ENCODE measurements at regions not wholly inside any gene's neighbourhood (a gene's known extent, or its start where the extent isn't known, plus 50 kb on each side); places are given as distances from the start of the nearest gene placed in this dataset.

DNA sequence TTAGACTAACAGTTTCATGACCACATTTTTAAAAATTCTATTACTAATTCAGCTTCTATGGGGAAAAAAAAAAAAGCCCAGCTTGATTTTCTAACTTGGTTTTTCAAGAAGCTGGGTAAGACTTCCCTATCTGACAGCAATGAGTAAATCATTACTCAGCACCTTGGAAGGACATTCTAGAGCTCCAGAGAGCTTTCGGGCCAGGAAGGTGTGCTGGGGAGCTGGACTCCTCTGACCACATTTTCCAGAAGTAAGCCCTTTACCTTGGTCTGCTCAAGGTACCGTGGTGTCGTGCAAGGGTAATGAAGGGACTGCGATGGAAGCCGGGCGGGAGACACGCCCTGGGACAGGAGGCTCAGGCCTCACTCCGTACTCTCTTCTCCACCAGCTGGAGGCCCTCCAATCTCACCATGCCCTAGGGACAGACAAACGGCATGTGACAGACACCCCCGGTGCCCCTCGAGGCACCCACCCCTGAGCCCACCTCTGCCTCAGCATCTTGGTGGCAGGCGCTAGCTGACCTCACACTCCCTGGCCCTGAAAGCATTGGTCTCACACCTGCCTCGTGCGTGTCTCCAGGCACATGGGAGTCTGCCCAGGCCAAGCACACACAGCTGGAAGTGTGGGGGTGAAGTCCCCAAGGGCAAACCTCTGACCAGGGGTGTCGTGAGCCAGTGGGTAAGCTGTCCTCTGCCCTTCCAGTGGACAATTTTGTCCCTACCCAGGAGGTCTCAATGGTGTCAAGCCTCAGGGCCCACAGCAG, 152.1 kb downstream of the OAT start:
- no peaks in the 10 kb centered on the region for H4K20me1 ChIP-seq (ENCODE audit: insufficient read depth)
- H3K79me2 ChIP-seq (ENCODE audit: insufficient read depth, low read length) = no peaks in the 10 kb centered on the region
- POLR2A ChIA-PET = interaction anchor here (1.0 kb wide), 1 partner anchor 73 kb away, joined by 3 read pairs; no protein-coding TSS in a partner anchor
- no peaks in the 10 kb centered on the region for H3K27me3 ChIP-seq (ENCODE audit: insufficient read depth, low read length)
- RAD21 ChIA-PET (ENCODE audit: low non-redundant PET in 1 of 2, low total read pairs in 2 of 2, uncharacterized antibody in 2 of 2, unreplicated experiment in 2 of 2) = no interaction called here
- H3K9me3 ChIP-seq (ENCODE audit: control insufficient read depth in 1 of 2, insufficient read depth in 1 of 2, low read depth in 1 of 2, low read length in 2 of 2) = no peaks in the 10 kb centered on the region
- H3K36me3 ChIP-seq (ENCODE audit: control insufficient read depth in 1 of 2, insufficient read depth in 2 of 2, low read length in 2 of 2) = no peaks in the 10 kb centered on the region
- intact Hi-C loops (cut with micrococcal nuclease) = no loop called here
- H3K4me3 ChIP-seq (replicated peaks in 1 of 2; ENCODE audit: low read depth in 1 of 2, low read length in 2 of 2) = no peak overlapping the region
- CTCF ChIA-PET = no interaction called here
- no peak overlapping the region for H3K9ac ChIP-seq (ENCODE audit: low read length)
- peaks cover 0 to 3% of the 10 kb centered on the region in 2 experiments; a peak in 1 of 4 replicates for H3K4me1 ChIP-seq (ENCODE audit: control insufficient read depth in 1 of 2, insufficient read depth in 2 of 2, low read length in 2 of 2)
- ATAC-seq (no peak), DNase-seq (ENCODE audit: low read depth, low spot score) (no peak)
- H2AFZ ChIP-seq (ENCODE audit: low read depth, low read length, poor library complexity, severe bottlenecking) = no peak overlapping the region
- TF ChIP-seq EZH2phosphoT487 (IDR thresholded peaks at IDR 0.05; ENCODE audit: borderline replicate concordance) = no peak
- no peak overlapping the region for H3K4me2 ChIP-seq (ENCODE audit: low read length)
- H3K27ac ChIP-seq (ENCODE audit: low read depth, low read length) = no peak overlapping the region
- no peaks in the 10 kb centered on the region for H3K9me2 ChIP-seq (ENCODE audit: insufficient read depth)
- no TSS peak for BruUV-seq (replicated peaks)

DNA sequence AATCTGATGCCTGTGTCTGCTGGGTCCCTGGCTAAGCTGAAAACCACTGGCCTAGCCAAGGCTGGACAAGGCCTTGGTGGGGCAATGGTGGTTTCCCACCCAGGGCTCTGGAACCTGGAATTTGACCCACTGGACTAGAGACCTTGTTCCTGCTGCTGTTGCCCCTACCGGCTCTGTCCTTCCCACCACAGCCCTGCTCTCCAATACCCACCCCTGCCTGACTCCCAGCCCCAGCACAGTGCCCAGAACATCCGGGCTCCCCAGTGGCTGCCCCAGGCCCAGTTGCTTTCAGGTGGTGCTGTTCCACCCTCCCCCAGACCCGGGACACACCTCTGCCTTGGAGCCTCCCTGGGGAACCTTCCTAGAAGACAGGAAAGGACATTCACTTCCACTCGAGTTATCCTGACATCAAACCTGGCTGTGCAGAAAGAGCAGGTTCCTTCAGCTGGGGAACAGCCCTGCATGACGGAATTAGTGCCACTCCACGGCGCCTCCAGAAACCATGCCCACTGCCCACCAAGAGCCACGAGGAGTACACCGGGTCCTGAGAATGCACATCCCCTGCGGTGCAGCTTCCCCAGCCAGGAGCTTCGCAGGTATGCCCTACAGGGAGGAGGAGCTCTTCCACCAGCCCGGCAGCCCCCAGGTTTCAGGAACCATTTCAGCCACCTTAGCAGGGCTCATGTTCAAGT, 152.8 kb downstream of the OAT start:
- no peak overlapping the region for H3K9ac ChIP-seq (ENCODE audit: low read length)
- no peak overlapping the region for H3K4me3 ChIP-seq (replicated peaks in 1 of 2; ENCODE audit: low read depth in 1 of 2, low read length in 2 of 2)
- CTCF ChIA-PET = no interaction called here
- no peaks in the 10 kb centered on the region for H3K9me3 ChIP-seq (ENCODE audit: control insufficient read depth in 1 of 2, insufficient read depth in 1 of 2, low read depth in 1 of 2, low read length in 2 of 2)
- no peak overlapping the region for H3K27ac ChIP-seq (ENCODE audit: low read depth, low read length)
- POLR2A ChIA-PET = interaction anchor here (1.0 kb wide), 1 partner anchor 73 kb away, joined by 3 read pairs; no protein-coding TSS in a partner anchor
- TF ChIP-seq, protein P1, sequence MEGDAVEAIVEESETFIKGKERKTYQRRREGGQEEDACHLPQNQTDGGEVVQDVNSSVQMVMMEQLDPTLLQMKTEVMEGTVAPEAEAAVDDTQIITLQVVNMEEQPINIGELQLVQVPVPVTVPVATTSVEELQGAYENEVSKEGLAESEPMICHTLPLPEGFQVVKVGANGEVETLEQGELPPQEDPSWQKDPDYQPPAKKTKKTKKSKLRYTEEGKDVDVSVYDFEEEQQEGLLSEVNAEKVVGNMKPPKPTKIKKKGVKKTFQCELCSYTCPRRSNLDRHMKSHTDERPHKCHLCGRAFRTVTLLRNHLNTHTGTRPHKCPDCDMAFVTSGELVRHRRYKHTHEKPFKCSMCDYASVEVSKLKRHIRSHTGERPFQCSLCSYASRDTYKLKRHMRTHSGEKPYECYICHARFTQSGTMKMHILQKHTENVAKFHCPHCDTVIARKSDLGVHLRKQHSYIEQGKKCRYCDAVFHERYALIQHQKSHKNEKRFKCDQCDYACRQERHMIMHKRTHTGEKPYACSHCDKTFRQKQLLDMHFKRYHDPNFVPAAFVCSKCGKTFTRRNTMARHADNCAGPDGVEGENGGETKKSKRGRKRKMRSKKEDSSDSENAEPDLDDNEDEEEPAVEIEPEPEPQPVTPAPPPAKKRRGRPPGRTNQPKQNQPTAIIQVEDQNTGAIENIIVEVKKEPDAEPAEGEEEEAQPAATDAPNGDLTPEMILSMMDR (IDR thresholded peaks at IDR 0.05 in 2 of 3, conservative IDR thresholded peaks at IDR 0.05 in 1 of 3; ENCODE audit: borderline replicate concordance in 1 of 3, insufficient read depth in 1 of 3, low read depth in 2 of 3, low read length in 2 of 3) = no peak
- no peak for TF ChIP-seq YY1 (IDR thresholded peaks at IDR 0.05; ENCODE audit: extremely low read depth, insufficient replicate concordance, low read depth, low read length)
- H2AFZ ChIP-seq (ENCODE audit: low read depth, low read length, poor library complexity, severe bottlenecking) = no peak overlapping the region
- H3K4me2 ChIP-seq (ENCODE audit: low read length) = no peak overlapping the region
- no peaks in the 10 kb centered on the region for H3K9me2 ChIP-seq (ENCODE audit: insufficient read depth)
- intact Hi-C loops (cut with micrococcal nuclease) = no loop called here
- H3K4me1 ChIP-seq (ENCODE audit: control insufficient read depth in 1 of 2, insufficient read depth in 2 of 2, low read length in 2 of 2) = peaks cover 0 to 3% of the 10 kb centered on the region in 2 experiments; a peak in 1 of 4 replicates
- H3K36me3 ChIP-seq (ENCODE audit: control insufficient read depth in 1 of 2, insufficient read depth in 2 of 2, low read length in 2 of 2) = no peaks in the 10 kb centered on the region
- no peaks in the 10 kb centered on the region for H4K20me1 ChIP-seq (ENCODE audit: insufficient read depth)
- H3K27me3 ChIP-seq (ENCODE audit: insufficient read depth, low read length) = no peaks in the 10 kb centered on the region
- ATAC-seq (no peak), DNase-seq (ENCODE audit: low read depth, low spot score) (no peak)
- no TSS peak for BruUV-seq (replicated peaks)
- RAD21 ChIA-PET (ENCODE audit: low non-redundant PET in 1 of 2, low total read pairs in 2 of 2, uncharacterized antibody in 2 of 2, unreplicated experiment in 2 of 2) = no interaction called here
- no peaks in the 10 kb centered on the region for H3K79me2 ChIP-seq (ENCODE audit: insufficient read depth, low read length)
